HG03439 (cell line): ENCODE measurements at regions not wholly inside any gene's neighbourhood (a gene's known extent, or its start where the extent isn't known, plus 50 kb on each side); places are given as distances from the start of the nearest gene placed in this dataset.

Experiments used
- ATAC-seq: cut with Tn5 transposase; IDR thresholded peaks from one replicate; pipeline ENCODE4 v1.9.1; 2021; ENCODE audit warnings: mild to moderate bottlenecking, moderate library complexity; ENCODE audit not compliant: unreplicated experiment

DNA sequence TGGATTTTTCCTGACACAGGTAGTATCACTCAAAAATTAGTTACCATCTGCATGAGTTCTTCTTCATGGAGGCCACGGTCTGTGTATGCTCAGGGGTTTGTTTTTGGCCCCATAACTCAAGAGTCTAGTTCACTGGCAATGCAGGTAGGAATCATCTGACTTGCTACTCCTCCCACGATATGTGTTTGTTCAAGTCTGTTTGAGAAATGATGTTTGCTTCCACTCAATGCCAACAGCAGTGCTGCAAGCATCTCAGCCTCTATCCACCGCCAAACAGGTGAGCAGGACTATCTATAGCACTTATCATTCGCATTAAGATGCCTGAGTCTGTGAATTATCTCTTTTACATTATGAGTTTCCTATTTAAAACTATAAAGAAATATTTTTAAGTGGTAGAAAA lies 264.8 kb upstream of the PTGER4 start:
- no peak for ATAC-seq

DNA sequence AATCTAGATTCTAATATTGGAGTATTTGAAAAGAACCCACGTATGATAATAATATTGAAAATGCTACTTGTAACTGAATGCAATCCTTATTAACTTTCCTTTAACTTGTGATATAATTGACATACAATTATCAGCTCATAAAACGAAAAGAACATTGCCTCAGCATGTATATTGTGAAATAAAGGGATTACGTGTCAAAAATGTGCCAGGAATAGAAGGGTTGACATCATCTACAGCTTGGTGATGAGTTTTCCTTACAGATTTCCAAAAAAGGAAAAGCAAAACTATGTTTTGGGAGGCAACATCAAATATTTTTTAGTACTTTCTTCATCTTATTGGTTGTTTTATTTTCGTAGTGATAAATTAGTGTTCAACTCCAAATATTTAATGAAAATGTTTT lies 266.0 kb upstream of the PTGER4 start:
- ATAC-seq: no peak

DNA sequence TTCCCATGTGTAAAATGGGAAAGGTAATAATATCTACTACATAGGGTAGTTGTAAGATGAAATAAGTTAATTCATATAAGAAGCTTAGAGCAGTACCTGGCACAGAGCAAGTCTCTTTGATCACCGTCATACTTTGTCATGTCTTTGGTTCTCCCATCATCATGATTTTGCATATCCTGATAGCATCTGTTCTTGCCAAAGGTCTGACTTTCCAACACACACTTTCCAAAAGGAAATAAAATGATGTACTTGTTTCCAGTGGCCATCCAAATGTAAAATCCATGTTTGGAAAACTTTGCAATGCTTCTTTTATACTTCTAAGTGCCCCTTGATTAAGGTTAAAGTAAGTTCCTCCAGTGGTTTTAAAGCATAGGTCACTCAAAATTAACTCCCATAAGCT lies 266.9 kb upstream of the PTGER4 start:
- no peak for ATAC-seq

DNA sequence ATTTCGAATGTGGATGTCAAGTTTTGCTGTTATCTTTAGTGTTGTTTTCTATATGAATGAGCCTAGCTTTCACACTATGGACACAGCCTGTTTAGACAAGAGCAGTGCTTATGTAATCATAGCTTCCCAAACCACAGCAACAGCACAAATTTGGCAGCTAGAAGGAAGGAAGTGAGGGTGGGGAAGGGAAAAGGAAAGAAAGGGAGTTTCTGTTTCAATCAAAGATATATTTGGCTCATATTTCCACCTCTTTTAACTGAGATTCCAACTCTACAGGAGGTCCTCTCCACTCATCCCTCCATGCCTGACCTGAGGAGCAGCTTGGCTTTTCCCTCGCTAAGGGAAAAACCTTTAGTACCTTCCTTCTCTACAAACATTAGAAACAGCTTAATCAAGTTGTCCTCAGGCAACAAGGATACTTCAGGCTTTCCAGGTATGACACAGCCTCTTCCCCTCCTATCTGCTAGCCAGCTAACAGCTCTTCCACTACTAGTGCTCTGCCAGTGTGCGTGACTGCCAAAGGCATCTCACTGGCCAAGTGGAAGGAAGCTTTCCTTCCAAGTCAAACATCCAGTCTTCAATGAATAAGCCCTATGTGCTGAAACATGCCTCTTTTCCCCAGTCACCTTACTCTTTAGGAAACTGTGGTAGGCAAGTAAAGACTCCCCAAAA lies 268.6 kb upstream of the PTGER4 start:
- ATAC-seq: no peak

DNA sequence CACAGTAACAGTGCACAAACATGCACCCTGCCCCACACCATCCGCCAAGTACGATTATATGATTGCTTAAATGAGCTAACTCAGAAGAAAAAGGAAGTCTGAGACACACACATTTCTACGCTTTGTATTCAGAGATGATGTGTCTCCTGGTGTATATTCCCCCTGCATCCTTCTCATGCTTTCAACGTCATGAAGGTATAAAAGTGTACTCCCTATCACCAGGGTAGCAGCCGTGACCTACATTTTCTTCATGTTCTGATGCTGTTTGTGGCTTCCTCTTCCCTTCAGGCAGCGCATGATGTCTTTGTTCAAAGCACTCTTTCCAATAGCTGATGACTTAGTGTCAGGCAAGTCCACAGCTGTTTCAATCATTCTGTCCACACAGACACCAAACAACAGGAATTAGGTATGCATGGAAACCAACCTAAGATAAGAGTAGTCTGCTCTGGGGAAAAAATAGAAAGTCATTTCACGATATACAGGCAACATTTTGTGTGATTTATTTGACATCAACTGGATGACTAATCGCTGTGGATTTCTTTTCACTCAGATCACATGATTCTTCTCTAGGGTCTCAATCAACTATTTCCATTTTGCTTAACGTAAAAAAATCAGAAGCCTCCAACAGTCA lies 269.4 kb upstream of the PTGER4 start:
- ATAC-seq: no peak

DNA sequence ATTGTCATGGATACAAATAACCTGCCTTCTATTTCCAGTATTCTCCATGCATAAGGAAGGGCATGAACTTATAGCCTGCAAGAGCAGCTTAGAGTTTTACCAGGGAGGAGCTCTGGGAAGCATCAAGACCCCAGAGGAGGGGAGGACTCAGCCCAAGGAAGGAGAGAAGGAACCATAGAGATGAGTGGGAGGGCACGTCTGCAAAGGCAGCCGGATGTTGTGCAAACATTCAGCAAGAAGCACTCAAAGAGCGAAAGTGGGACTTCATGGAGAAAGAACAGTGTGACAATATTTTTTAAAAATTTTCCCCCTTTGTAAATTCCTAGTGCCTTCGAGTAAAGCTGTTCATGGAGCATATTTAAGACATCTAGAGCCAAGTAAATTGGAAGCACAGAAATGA lies 270.1 kb upstream of the PTGER4 start:
- no peak for ATAC-seq

DNA sequence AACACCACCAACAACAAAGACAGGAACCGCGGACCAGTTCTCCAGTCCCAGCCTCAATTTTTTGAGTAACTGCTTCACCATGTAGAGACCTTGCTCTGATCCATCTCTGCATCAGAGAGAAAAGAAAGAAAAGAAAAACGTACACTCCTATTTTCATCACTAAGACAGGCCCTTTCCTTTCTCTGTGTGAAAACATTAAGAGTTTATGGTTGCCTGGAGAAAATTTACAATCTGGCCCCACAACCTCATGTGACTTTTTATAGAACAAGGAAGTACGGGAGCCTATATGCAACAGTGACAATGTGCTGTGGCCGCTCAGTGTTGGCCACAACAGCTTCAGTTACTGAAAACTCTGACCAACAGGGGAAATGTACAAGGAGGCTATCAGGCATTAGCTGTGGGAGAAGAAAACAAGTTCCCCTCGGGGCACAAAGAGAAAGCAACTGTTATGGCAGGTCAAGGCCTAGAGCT lies 272.9 kb upstream of the PTGER4 start:
- ATAC-seq: peak; percentile 48

DNA sequence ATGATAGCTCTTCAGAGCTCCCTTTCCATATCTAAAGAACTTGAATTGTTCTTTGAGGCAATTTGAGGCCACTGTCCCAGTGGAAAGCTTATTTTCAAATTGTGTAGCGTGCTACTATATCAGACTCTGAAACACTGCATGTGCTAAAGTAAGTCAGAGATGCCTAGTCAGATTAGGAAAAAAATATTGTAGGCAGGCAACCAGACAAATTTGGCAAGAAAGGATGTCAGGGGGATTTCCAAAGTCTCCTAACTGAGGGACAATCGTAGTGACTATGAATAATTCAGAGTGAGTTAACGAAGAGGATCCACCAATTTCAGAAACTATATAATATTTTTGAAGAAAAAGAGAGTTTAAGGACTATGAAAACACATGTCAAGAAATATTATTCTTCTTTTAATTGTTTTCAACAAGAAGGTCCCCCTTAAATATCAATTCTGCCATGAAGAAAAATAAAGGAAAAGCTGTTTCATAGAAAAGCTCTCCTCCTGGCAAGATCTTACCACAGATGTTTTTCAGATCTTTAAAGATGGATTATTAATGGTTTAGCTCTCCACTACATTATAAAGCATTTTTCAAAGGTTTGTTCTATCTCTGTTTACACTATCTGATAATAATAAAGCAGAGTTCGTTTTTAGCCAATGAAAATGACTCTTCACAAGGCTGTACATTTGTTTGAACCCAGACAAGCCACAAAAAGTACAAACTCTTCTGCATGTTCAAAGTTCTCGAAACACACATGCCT lies 273.5 kb upstream of the PTGER4 start:
- no peak for ATAC-seq

DNA sequence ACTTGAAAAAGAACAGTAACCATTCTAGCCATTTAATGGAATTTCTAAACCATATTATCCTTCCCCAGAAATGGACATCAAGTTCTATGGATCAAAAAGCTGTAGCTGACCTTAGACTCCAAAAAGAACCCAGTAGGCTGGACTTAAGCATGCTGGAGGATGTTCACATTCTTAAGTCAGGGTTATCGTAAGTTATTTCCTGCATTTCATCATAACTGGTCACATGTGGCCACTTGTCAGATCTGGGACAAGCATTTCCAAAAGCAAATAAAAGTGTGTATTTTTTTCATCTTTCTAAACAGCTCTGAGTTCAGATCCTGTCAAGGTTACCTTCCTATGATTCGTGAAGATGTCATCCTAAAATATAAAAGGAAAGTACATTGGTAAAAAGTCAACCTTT lies 274.5 kb upstream of the PTGER4 start:
- ATAC-seq: no peak

DNA sequence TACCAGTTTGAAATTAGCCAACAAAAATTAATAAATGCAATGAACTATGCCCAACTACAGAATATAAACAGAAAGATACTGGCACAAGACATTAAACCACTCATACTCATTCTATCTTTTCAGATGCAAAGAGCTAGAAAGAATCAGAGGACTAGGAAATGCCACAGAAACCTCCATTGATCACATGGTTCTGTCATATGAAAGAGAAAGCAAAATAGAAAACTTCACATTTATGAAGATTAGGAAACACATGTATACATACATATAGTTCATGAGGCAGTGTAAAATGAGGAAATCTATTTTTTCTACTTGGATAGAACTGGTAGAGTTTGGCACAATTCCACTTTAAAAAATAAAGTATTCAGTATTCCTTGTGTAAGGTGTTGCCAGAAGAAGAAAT lies 275.1 kb upstream of the PTGER4 start:
- peak; percentile 52 for ATAC-seq

DNA sequence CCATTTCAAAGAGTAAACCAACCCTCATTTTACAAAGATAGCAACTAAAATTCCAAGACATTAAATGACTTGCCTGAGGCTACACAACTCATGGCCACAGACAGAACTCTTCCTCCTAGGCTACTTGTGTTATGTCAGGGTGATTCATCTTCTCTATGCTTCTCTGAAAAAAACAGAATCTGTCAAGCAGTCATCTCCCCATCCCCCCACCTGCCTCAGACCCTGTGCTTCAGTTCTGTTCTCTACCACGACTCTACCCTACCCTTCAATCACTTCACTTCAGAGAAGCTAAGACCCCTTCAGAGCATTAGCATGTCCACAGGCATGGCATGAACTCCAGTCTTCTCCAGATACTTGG lies 277.7 kb upstream of the PTGER4 start:
- no peak for ATAC-seq

DNA sequence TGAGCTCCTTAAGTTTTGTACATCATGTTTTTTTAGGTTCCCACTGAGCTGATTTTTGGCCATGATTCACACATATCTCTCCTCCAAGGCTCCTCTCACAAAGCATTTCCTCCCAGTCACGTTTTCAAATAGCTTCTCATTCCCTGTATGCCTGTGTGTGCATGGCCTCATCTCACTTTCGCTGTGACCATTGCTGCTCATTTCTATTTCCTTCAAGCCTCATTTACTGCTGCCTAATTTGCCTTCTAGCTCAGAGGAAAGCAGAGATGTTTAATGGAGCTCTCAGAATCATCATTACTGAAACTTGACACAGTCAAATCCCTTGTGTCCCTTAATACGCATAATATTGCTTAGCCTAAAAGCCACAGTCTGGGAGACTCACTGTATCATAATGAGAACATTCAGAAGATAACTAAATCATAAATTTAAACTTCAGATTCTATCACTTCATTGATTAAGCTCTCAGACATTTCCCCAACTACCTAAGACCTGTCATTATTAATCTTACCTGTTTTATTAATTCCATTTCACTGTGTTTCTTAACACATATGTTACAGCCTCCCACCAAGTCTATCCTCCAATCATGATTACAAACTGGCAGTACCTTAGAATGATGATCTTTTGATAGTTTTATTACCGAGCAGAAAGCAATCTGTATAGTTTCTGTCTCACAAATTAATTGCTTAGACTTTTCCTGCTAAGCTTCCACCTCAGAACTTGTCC lies 278.3 kb upstream of the PTGER4 start:
- ATAC-seq: peak; percentile 39

DNA sequence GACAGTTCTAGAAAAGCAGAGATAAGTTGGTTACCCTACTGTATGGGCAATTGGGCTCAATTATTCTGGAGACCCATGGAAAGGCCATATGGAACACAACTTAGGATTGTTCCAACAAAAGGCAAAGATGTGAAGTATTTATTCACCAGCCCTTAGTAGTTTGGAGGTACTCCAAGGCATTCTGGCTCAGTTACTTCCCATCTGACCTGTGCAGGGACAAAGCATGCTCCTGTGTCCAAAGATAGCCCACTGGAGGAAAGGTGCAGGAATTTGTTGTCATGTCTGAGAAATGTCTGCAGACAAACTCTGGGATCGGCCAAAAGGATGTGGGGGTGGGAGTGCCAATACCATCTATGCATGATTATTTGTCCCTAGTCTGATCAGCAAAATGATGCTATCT lies 279.5 kb upstream of the PTGER4 start:
- ATAC-seq: no peak

DNA sequence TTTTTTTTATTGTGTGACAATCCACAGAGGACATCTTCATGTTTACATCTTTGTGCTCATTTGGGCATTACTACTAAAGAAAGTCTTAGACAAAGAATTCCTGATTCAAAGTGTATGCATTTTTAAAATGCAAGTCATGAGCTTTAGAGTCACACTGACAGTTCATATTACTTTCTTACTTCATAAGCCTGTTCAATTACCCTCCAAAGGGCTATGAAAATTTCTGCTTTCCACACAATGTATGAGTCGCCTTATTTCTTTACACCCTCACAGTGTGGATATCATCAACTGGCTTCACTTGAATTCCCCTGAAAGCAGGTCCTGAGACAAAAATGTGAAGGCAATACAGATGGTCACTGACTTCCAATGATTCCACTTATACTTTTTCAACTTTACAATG lies 280.4 kb upstream of the PTGER4 start:
- ATAC-seq: no peak

DNA sequence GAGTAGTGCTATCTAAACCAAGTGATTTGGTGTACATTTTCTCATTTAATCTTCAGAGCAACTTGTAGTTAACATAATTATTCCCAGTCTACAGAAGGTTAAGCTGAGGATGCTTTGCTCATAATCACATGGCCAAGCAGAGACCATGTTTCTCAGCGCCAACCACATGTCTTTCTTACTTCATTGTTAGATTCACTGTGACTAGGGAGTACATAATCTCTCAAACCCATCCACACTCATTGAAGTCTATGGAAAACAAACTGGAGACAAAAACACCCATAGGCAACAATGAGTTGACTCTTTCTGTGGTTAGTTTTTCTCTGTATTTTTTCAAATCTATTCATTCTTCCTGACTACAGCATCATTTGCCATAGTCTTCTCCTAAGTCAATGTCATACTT lies 281.7 kb upstream of the PTGER4 start:
- ATAC-seq: no peak

DNA sequence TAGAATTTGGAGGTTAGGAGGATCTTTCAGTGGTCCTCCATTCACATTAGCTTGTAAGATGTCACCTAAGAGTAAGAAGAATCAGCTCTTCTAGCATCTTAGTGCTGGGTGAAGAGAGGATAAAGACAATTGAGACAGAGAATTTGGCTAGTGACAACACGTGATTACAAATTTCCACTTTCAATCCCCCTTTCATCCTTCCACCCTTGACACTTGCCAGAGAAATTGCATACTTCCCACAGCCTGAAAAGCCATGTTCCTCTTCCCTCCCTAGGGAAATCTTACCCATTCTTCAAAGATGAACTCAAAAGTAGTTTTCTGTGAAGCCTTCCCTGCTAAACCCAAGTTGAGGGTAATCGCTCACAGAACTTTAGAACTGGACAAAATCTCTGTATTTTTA lies 282.6 kb upstream of the PTGER4 start:
- no peak for ATAC-seq

DNA sequence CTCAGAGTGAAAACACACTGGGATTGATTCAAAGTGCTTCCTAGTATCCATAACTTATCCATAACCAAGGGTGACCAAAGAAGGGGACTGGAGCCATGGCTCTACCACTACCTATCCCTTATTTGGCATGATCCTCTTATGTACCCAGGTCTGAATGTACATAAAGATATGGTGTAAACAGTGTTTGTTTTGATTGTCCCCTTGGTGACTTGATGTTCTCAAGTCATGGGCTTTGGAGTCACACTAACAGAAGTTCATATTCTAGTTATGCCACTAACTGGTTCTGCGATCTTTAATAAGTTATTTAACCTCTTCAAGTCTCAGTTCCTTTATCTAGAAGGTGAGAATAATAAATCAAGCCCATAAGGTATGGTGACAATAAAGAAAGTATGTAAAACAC lies 283.4 kb upstream of the PTGER4 start:
- ATAC-seq: no peak

DNA sequence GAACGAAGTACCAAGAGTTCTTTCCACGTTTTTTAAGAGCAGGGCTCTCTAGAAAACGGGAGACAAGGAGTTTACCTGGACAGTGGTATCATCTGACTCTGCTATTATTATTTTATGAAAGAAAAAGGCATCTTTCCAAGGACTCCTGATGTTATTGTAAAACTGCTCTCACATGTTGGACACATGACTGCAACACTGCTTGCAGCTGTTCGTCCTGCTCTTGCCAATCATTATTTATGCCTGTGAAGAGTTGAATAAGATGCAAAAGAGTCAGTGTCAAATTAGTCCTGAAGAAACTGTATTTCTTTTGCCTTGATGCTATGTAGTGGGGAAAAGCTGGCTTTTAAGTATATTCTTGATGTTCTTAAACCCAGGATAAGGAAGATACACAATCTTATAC lies 284.5 kb upstream of the PTGER4 start:
- no peak for ATAC-seq

DNA sequence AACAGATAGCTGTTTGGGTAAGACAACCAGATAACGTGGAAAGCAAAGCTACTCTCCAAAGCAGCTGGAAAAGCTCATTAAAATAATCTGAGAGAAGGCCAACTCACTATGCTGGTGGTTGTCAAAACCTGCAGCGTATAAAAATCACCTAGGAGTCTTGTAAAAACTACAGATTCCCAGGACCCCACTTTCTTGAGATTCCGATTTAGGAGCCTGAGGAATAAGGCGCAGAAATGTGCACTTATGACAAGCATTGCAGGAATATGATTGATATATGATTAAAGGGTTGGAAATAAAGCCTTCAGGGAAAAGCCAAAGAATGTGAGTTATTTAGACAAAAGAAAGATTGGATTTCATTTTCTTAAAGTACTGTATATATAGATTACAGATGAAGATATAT lies 285.0 kb upstream of the PTGER4 start:
- ATAC-seq: no peak

DNA sequence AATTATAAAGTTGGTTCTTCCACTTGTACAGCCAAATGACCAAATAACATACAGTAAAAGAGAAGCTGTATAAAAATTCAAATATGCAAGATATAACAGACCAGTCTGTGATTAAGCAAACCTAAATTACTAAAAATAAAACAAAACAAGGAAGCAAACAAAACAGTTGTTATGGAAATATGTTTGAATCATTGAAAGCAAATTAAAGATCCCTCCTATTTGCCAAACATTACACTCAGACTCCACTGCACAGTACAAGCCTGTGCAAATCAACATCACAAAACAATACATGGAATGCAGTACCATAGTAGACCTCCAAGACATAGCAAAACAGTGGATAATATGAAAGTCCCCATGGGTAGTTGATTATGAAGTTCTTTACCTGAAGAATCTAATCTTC lies 288.1 kb upstream of the PTGER4 start:
- ATAC-seq: no peak

DNA sequence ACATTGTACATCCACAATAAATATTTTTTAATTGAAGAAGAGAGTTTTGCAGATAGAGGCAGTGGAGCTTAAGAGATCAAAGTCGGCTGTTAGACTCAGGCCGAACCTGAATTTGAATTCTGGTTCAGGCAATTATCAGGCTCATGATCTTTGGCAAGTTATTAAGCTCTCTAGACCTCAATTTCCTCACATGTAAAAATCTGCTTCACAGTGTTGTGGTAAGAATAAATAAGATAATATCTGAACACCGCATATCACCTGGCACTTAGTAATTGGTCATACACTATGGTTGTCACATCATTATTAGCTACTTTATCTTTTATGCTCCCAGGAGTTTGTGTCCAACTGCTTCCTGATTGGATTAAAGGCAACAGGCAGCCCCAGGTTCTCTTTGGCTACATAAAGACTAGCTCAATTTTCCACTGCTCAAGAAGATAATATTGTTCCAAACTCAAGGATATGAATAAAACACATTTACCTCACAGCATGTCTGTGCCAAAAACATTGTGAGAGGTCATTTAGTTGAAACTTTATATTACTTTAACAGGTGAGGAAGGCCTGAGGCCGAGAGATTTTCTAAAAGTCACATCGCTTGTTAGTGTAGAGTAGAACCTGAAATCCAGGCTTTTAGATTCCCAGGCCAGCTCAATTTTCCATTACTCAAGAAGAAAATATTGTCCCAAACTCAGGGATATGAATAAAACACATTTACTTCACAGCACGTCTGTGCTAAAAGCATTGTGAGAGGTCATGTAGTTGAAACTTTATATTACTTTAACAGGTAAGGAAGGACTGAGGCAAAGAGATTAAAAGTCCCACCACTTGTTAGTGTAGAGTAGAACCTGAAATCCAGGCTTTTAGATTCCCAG lies 289.2 kb upstream of the PTGER4 start:
- no peak for ATAC-seq
